ENCODE measurements at regions not wholly inside any gene's neighbourhood (a gene's known extent, or its start where the extent isn't known, plus 50 kb on each side); places are given as distances from the start of the nearest gene placed in this dataset.

- TF ChIP-seq CTCF (IDR thresholded peaks at IDR 0.05; ENCODE audit: low read depth, low read length) (no peak), MYC (IDR thresholded peaks at IDR 0.05; ENCODE audit: low read depth, low read length) (no peak), POLR2A (IDR thresholded peaks at IDR 0.05; ENCODE audit: extremely low read depth, insufficient read length) (no peak)
Measured at GRCh38 chr5:36494028-36494427, 112.4 kb upstream of the SLC1A3 start.
